Subcutaneous abdominal adipose tissue (tissue), 5 donors: ENCODE measurements at regions not wholly inside any gene's neighbourhood (a gene's known extent, or its start where the extent isn't known, plus 50 kb on each side); places are given as distances from the start of the nearest gene placed in this dataset.
"Not testable (repeated sequence)": the region's sequence is repeated elsewhere in the genome, so short reads cannot be mapped to it uniquely, and the experiment has no call there.

Experiments
- H3K27ac ChIP-seq: one replicate; pipeline ENCODE4 v1.7.0; 2013; ENCODE audit warnings: low read depth, mild to moderate bottlenecking, inconsistent platforms, low read length, moderate library complexity
- H3K27me3 ChIP-seq, 5 donors: one replicate each; pipeline ENCODE4 v1.7.0; 2013; ENCODE audit warnings: low read length in 5 of 5, inconsistent platforms in 1 of 5; ENCODE audit not compliant: control insufficient read depth in 5 of 5, insufficient read depth in 4 of 5
- H3K36me3 ChIP-seq, 5 donors: one replicate each; pipeline ENCODE4 v1.7.0; 2013; ENCODE audit warnings: low read length in 5 of 5; ENCODE audit not compliant: control insufficient read depth in 5 of 5, insufficient read depth in 5 of 5
- H3K4me1 ChIP-seq, 5 donors: one replicate each; pipeline ENCODE4 v1.7.0; 2013; ENCODE audit warnings: low read length in 5 of 5, mild to moderate bottlenecking in 3 of 5, moderate library complexity in 1 of 5; ENCODE audit not compliant: control insufficient read depth in 5 of 5, insufficient read depth in 5 of 5
- H3K4me3 ChIP-seq, 5 donors: one replicate each; pipeline ENCODE4 v1.7.0; 2013; ENCODE audit warnings: low read length in 5 of 5, low read depth in 1 of 5
- H3K9ac ChIP-seq, 5 donors: one replicate each; pipeline ENCODE4 v1.7.0; 2013; ENCODE audit warnings: low read length in 5 of 5, mild to moderate bottlenecking in 4 of 5, moderate library complexity in 3 of 5
- H3K9me3 ChIP-seq, 5 donors: one replicate each; pipeline ENCODE4 v1.7.0; 2013; ENCODE audit warnings: low read length in 5 of 5; ENCODE audit not compliant: control insufficient read depth in 5 of 5
- donor health status: healthy.
- donor health status: healthy.
- donor health status: healthy.
- donor health status: healthy.
- donor health status: healthy.

- no peak overlapping the region for H3K27ac ChIP-seq
- H3K27me3 ChIP-seq: no peaks in the 10 kb centered on the region
- H3K9me3 ChIP-seq: no peaks in the 10 kb centered on the region
- H3K4me3 ChIP-seq: no peak overlapping the region
- no peak overlapping the region for H3K9ac ChIP-seq
- H3K4me1 ChIP-seq: peaks cover 3 to 51% (median 19%) of the 10 kb centered on the region in 5 donors
- H3K36me3 ChIP-seq: no peaks in the 10 kb centered on the region
Observed at GRCh38 chr1:234897390-234897749, 231.3 kb downstream of the TOMM20 start.

GRCh38 chr1:234896477-234897389 lies 231.9 kb downstream of the TOMM20 start:
- H3K4me3 ChIP-seq: no peak overlapping the region
- H3K27ac ChIP-seq: no peak overlapping the region
- H3K36me3 ChIP-seq: no peaks in the 10 kb centered on the region
- peaks cover 3 to 50% (median 25%) of the 10 kb centered on the region in 5 donors for H3K4me1 ChIP-seq
- no peaks in the 10 kb centered on the region for H3K27me3 ChIP-seq
- H3K9me3 ChIP-seq: no peaks in the 10 kb centered on the region
- no peak overlapping the region for H3K9ac ChIP-seq

GRCh38 chr1:234893725-234894630 lies 234.7 kb downstream of the TOMM20 start:
- H3K27ac ChIP-seq: peak overlapping the region; percentile 24
- H3K4me3 ChIP-seq: no peak overlapping the region
- H3K27me3 ChIP-seq: no peaks in the 10 kb centered on the region
- H3K36me3 ChIP-seq: no peaks in the 10 kb centered on the region
- H3K4me1 ChIP-seq: peaks cover 0 to 34% (median 12%) of the 10 kb centered on the region in 5 donors
- H3K9ac ChIP-seq: no peak overlapping the region
- H3K9me3 ChIP-seq: no peaks in the 10 kb centered on the region

- Histone ChIP-seq H3K27me3 (no peaks in the 10 kb centered on the region), H3K36me3 (no peaks in the 10 kb centered on the region), H3K9ac (no peak overlapping the region), H3K4me3 (no peak overlapping the region), H3K9me3 (no peaks in the 10 kb centered on the region), H3K27ac (no peak overlapping the region), H3K4me1 (peaks cover 0 to 28% (median 9%) of the 10 kb centered on the region in 5 donors)
Observed at GRCh38 chr1:234893359-234893724, 235.3 kb downstream of the TOMM20 start.

- H3K36me3 ChIP-seq: no peaks in the 10 kb centered on the region
- peaks cover 0 to 23% (median 9%) of the 10 kb centered on the region in 5 donors for H3K4me1 ChIP-seq
- H3K9ac ChIP-seq: no peak overlapping the region
- no peaks in the 10 kb centered on the region for H3K27me3 ChIP-seq
- H3K27ac ChIP-seq: no peak overlapping the region
- no peak overlapping the region for H3K4me3 ChIP-seq
- H3K9me3 ChIP-seq: no peaks in the 10 kb centered on the region
Observed at GRCh38 chr1:234892642-234893041, 236.0 kb downstream of the TOMM20 start.

GRCh38 chr1:234891427-234891826 lies 237.2 kb downstream of the TOMM20 start:
- Histone ChIP-seq H3K4me3 (no peak overlapping the region), H3K9ac (no peak overlapping the region), H3K36me3 (no peaks in the 10 kb centered on the region), H3K9me3 (no peaks in the 10 kb centered on the region), H3K27ac (no peak overlapping the region), H3K27me3 (no peaks in the 10 kb centered on the region), H3K4me1 (peaks cover 3 to 34% (median 19%) of the 10 kb centered on the region in 5 donors)

GRCh38 chr1:234889643-234890042 lies 239.0 kb downstream of the TOMM20 start:
- no peaks in the 10 kb centered on the region for H3K36me3 ChIP-seq
- H3K4me3 ChIP-seq: no peak overlapping the region
- no peak overlapping the region for H3K9ac ChIP-seq
- H3K4me1 ChIP-seq: peaks cover 3 to 47% (median 36%) of the 10 kb centered on the region in 5 donors
- no peaks in the 10 kb centered on the region for H3K9me3 ChIP-seq
- H3K27ac ChIP-seq: no peak overlapping the region
- H3K27me3 ChIP-seq: no peaks in the 10 kb centered on the region

- not testable (repeated sequence) for H3K27ac ChIP-seq
Observed at GRCh38 chr1:234888247-234888646, 240.4 kb downstream of the TOMM20 start.

GRCh38 chr1:234887016-234887900 lies 241.4 kb downstream of the TOMM20 start:
- H3K27ac ChIP-seq: peak overlapping the region; percentile 86
- H3K27me3 ChIP-seq: no peaks in the 10 kb centered on the region
- peaks cover 3 to 41% (median 30%) of the 10 kb centered on the region in 5 donors for H3K4me1 ChIP-seq
- H3K4me3 ChIP-seq: no peak overlapping the region
- no peaks in the 10 kb centered on the region for H3K36me3 ChIP-seq
- peak overlapping the region in 2 of 5 donors; percentile 28 to 33 for H3K9ac ChIP-seq
- H3K9me3 ChIP-seq: peaks cover 0 to 5% (median 0%) of the 10 kb centered on the region in 5 donors

More at GRCh38 chr1:234888247-234888646, 240.4 kb downstream of the TOMM20 start:
- not testable (repeated sequence) for H3K9ac ChIP-seq, H3K4me3 ChIP-seq, H3K27me3 ChIP-seq, H3K9me3 ChIP-seq, H3K36me3 ChIP-seq
- peaks cover 3 to 42% (median 33%) of the 10 kb centered on the region in 5 donors for H3K4me1 ChIP-seq
